Colonic mucosa (tissue), 4 donors: ENCODE measurements at regions not wholly inside any gene's neighbourhood (a gene's known extent, or its start where the extent isn't known, plus 50 kb on each side); places are given as distances from the start of the nearest gene placed in this dataset.

Experiments
- DNase-seq: peaks from one replicate; pipeline ENCODE4 v3.0.0-alpha.2; 2020
- H3K27ac ChIP-seq: fragments of 200-600 bp; one replicate; pipeline ENCODE4 v1.8.0; 2021
- H3K27me3 ChIP-seq: fragments of 200-600 bp; one replicate; pipeline ENCODE4 v1.8.0; 2021
- H3K36me3 ChIP-seq: fragments of 200-600 bp; one replicate; pipeline ENCODE4 v1.8.0; 2021
- H3K4me1 ChIP-seq: fragments of 200-600 bp; one replicate; pipeline ENCODE4 v1.8.0; 2021; ENCODE audit warnings: mild to moderate bottlenecking
- H3K4me3 ChIP-seq: fragments of 200-600 bp; one replicate; pipeline ENCODE4 v1.8.0; 2021
- H3K9ac ChIP-seq, 2 donors: one replicate each; pipeline ENCODE4 v1.7.0; 2013; ENCODE audit warnings: control low read depth in 2 of 2, low read depth in 2 of 2, low read length in 2 of 2
- H3K9me3 ChIP-seq: fragments of 200-600 bp; one replicate; pipeline ENCODE4 v1.8.0; 2021
- CTCF ChIP-seq: fragments of 200-600 bp; IDR thresholded peaks from one replicate; pipeline ENCODE4 v1.8.0; 2022; ENCODE audit warnings: antibody characterized with exemption, mild to moderate bottlenecking
- intact Hi-C: fragments of 100-400 bp; cut with DNase I; formaldehyde crosslinking; loops from one replicate; pipeline ENCODE4 v1.14.1; 2022
- donor health status: healthy.
- donor health status: DM: no; HTN: no; CAD: no.
- donor health status: DM: no; HTN: no; CAD: no.

GRCh38 chr4:188714501-188714900 is 575.3 kb downstream of the TRIML1 start:
- H3K27me3 ChIP-seq: no peaks in the 10 kb centered on the region
- no peak overlapping the region for H3K27ac ChIP-seq
- H3K4me1 ChIP-seq: no peaks in the 10 kb centered on the region
- no peaks in the 10 kb centered on the region for H3K36me3 ChIP-seq
- no peaks in the 10 kb centered on the region for H3K9me3 ChIP-seq
- H3K4me3 ChIP-seq: no peak overlapping the region
- no peak overlapping the region for H3K9ac ChIP-seq
- intact Hi-C loops: no loop called here
- no peak for DNase-seq
- TF ChIP-seq CTCF: no peak

GRCh38 chr4:188714907-188715306 is 575.7 kb downstream of the TRIML1 start:
- Histone ChIP-seq H3K9me3 (no peaks in the 10 kb centered on the region), H3K4me3 (no peak overlapping the region), H3K4me1 (no peaks in the 10 kb centered on the region), H3K36me3 (no peaks in the 10 kb centered on the region), H3K9ac (no peak overlapping the region), H3K27ac (no peak overlapping the region), H3K27me3 (no peaks in the 10 kb centered on the region)
- no peak for TF ChIP-seq CTCF
- DNase-seq: no peak
- intact Hi-C loops: no loop called here

GRCh38 chr4:188717661-188718060 is 578.4 kb downstream of the TRIML1 start:
- Histone ChIP-seq H3K36me3 (no peaks in the 10 kb centered on the region), H3K9me3 (no peaks in the 10 kb centered on the region), H3K9ac (no peak overlapping the region), H3K27me3 (no peaks in the 10 kb centered on the region), H3K4me3 (no peak overlapping the region), H3K4me1 (no peaks in the 10 kb centered on the region), H3K27ac (no peak overlapping the region)
- no peak for TF ChIP-seq CTCF
- no peak for DNase-seq
- intact Hi-C loops: no loop called here

GRCh38 chr4:188719794-188720193 is 580.6 kb downstream of the TRIML1 start:
- intact Hi-C loops: no loop called here
- Histone ChIP-seq H3K9ac (no peak overlapping the region), H3K27ac (no peak overlapping the region), H3K9me3 (no peaks in the 10 kb centered on the region), H3K36me3 (no peaks in the 10 kb centered on the region), H3K4me1 (no peaks in the 10 kb centered on the region), H3K4me3 (no peak overlapping the region), H3K27me3 (no peaks in the 10 kb centered on the region)
- no peak for DNase-seq
- no peak for TF ChIP-seq CTCF

GRCh38 chr4:188722911-188723310 is 583.7 kb downstream of the TRIML1 start:
- no peaks in the 10 kb centered on the region for H3K27me3 ChIP-seq
- no peak overlapping the region for H3K9ac ChIP-seq
- H3K4me1 ChIP-seq: no peaks in the 10 kb centered on the region
- TF ChIP-seq CTCF: no peak
- no peak overlapping the region for H3K4me3 ChIP-seq
- H3K9me3 ChIP-seq: no peaks in the 10 kb centered on the region
- H3K36me3 ChIP-seq: no peaks in the 10 kb centered on the region
- no peak overlapping the region for H3K27ac ChIP-seq
- DNase-seq: no peak
- intact Hi-C loops: no loop called here

GRCh38 chr4:188727746-188728145 is 588.5 kb downstream of the TRIML1 start:
- DNase-seq: no peak
- Histone ChIP-seq H3K9me3 (no peaks in the 10 kb centered on the region), H3K27me3 (no peaks in the 10 kb centered on the region), H3K4me1 (no peaks in the 10 kb centered on the region), H3K9ac (no peak overlapping the region), H3K4me3 (no peak overlapping the region), H3K27ac (no peak overlapping the region), H3K36me3 (no peaks in the 10 kb centered on the region)
- TF ChIP-seq CTCF: no peak
- intact Hi-C loops: no loop called here
